GM12874 (cell line): ENCODE measurements at regions not wholly inside any gene's neighbourhood (a gene's known extent, or its start where the extent isn't known, plus 50 kb on each side); places are given as distances from the start of the nearest gene placed in this dataset.

Source experiments
- TF ChIP-seq, protein P1 (sequence below): IDR thresholded peaks from 2 replicates; pipeline ENCODE4 v1.5.1; 2011; ENCODE audit warnings: low read depth, mild to moderate bottlenecking, control low read depth, low read length, moderate library complexity; ENCODE audit not compliant: insufficient read depth

DNA sequence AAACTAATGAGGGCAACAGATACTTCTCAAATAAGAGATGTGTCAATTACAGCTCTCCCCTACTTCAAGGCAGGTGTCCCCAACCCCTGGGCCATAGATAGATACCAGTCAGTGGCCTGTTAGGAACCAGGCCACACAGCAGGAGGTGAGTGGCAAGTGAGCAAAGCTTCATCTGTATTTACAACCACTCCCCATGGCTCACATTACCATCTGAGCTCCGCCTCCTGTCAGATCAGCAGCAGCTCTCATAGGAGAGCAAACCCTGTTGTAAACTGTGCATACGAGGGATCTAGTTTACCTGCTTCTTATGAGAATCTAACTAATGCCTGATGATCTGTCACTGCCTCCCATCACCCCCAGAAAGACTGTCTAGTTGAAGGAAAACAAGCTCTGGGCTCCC is 422.1 kb downstream of the GJA1 start:
- TF ChIP-seq, protein P1, sequence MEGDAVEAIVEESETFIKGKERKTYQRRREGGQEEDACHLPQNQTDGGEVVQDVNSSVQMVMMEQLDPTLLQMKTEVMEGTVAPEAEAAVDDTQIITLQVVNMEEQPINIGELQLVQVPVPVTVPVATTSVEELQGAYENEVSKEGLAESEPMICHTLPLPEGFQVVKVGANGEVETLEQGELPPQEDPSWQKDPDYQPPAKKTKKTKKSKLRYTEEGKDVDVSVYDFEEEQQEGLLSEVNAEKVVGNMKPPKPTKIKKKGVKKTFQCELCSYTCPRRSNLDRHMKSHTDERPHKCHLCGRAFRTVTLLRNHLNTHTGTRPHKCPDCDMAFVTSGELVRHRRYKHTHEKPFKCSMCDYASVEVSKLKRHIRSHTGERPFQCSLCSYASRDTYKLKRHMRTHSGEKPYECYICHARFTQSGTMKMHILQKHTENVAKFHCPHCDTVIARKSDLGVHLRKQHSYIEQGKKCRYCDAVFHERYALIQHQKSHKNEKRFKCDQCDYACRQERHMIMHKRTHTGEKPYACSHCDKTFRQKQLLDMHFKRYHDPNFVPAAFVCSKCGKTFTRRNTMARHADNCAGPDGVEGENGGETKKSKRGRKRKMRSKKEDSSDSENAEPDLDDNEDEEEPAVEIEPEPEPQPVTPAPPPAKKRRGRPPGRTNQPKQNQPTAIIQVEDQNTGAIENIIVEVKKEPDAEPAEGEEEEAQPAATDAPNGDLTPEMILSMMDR, result no peak

DNA sequence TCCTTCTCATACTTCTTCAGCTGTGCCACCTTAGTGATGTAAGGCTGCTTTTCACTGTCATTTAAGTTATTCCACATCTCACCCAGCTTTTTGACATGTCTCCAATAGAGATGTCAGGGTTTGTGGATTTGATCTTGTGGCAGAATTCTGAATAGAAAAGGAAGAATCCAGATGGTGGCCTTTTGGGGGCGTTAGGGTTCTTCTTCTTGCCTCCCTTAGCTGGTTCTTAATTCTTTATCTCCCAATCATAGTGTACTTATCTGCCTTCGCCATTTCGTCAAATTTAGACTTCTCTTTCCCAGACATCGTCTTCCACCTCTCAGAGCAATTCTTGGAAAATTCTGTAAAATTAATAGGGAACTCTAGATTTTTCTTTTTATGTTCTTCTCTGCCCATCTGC is 422.9 kb downstream of the GJA1 start:
- TF ChIP-seq, protein P1, result no peak

DNA sequence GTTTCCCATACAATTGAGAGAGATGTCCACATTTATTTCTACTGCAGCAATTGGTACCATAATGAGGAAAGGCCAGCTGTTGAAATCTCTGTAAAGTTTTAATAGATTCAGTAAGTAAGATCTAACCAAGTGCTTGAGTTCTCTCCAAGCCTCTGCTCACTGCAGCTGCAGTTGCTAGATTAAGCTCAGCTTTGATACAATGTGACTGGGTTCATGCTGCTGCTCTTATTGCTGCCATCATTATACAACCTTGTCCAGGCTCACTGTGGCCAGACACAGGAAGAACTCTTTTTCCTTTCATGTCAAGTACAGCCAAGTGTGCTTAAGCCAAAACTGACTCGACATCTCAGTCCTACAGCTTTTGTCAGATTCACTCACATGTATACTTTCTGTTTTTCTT is 423.5 kb downstream of the GJA1 start:
- TF ChIP-seq, protein P1, result no peak

DNA sequence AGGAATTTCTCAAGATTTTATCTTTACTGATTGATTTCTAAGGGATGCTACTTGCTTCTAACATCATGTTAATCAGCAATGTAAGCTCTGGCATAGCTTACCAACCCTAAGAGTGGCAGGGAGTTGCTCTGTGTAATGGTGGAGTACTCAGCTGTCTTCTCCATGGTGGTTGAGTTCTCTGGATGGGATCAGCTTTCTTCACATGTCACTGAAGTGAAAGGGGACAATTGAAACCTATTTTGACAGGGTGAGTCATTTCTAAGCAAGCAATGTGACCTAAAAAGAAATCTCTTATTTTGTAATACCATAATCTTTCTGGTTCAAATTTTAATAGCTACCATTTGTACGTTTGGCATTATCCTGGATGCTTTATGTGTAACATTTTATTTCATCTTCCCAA is 430.4 kb downstream of the GJA1 start:
- TF ChIP-seq, protein P1, result no peak

DNA sequence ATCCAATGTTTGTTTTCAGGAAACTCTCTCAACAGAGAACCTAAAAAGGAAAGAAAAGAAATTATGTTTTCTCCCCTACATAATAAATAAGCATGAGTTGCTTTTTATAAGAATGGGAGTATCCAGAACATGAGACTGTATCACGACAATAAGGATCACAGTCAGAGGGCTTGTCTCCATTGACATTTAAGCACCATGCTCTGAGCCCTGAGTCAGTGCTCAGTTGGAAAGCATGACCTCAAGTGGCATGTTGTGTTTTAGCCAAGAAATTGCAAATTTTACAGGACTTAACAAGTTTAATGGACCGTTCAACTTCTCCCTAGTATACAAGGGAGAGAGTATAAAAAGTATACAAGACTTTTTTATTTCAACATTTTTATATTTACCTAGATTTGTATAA is 431.6 kb downstream of the GJA1 start:
- TF ChIP-seq, protein P1, result no peak

DNA sequence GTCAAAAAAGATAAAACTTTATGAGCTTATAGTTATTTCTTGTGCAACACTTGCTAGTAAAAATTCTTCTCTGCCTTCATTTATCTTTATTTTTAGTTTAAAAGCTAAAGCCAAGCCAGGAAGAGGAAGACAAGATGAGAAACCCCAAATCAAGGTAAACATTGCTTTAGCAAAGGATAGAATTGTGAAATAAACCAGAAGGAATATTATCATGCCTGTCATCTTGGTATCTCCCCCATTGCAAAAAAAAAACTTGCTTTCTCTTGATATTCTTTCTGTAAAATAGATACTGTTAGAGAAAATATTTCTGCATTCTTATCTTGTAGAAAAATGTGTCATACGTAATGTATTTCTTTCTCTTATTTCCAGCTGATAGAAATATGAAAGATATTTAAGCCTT is 432.8 kb downstream of the GJA1 start:
- TF ChIP-seq, protein P1, result no peak

DNA sequence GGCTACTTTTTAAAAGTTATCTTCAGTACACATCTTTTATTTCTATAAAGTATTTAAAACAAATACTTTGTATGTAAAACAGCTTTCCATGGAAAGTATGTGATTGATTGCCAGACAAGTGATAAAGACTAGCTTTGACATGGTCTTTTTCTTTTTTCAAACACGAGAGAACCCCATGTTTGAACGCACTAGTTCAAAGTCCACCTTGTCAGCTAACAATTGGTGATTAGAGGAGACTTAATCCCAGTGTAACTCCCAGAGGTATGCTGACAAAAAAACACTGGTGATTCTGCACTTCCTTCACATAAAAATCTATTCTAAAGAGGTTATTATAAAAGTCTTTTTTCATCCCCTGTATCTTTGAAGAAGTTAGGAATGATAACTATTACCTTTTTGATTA is 438.1 kb downstream of the GJA1 start:
- TF ChIP-seq, protein P1, result no peak

DNA sequence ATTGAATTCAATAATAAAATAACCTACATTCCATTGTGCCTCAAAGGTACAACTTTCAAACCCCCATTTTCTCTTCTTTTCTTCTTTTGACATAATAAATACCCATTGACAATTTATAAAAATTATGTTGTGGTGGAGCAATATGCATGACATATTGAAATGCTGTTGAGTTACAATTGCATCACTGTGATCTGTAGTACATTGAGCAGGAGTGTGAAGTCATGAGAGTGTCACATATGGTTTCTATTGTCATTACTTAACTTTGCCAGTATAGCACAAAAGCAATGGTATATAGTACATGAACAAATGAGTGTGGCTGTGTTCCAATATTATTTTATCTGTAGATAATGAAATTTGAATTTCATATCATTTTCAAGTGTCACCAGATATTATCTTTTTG is 441.3 kb downstream of the GJA1 start:
- TF ChIP-seq, protein P1, result no peak
